Gastroesophageal sphincter (tissue), 3 donors: ENCODE measurements at regions not wholly inside any gene's neighbourhood (a gene's known extent, or its start where the extent isn't known, plus 50 kb on each side); places are given as distances from the start of the nearest gene placed in this dataset.

Experiments used
- POLR2A ChIP-seq, 2 donors: fragments of 450-650 bp; IDR thresholded peaks; one replicate each; pipeline ENCODE4 v1.6.1; 2017; ENCODE audit warnings: antibody characterized with exemption in 2 of 2, mild to moderate bottlenecking in 2 of 2, moderate library complexity in 1 of 2
- TF ChIP-seq, protein P1 (sequence below), 4 experiments: fragments of 200-600 bp in 2 of 4; fragments of 450-650 bp in 2 of 4; sonication (generic) in 1 of 4; IDR thresholded peaks; one replicate each; pipeline ENCODE4 v1.5.1; 2017 to 2019; ENCODE audit warnings: antibody characterized with exemption in 4 of 4, mild to moderate bottlenecking in 2 of 4, moderate library complexity in 2 of 4

- TF ChIP-seq, protein P1, sequence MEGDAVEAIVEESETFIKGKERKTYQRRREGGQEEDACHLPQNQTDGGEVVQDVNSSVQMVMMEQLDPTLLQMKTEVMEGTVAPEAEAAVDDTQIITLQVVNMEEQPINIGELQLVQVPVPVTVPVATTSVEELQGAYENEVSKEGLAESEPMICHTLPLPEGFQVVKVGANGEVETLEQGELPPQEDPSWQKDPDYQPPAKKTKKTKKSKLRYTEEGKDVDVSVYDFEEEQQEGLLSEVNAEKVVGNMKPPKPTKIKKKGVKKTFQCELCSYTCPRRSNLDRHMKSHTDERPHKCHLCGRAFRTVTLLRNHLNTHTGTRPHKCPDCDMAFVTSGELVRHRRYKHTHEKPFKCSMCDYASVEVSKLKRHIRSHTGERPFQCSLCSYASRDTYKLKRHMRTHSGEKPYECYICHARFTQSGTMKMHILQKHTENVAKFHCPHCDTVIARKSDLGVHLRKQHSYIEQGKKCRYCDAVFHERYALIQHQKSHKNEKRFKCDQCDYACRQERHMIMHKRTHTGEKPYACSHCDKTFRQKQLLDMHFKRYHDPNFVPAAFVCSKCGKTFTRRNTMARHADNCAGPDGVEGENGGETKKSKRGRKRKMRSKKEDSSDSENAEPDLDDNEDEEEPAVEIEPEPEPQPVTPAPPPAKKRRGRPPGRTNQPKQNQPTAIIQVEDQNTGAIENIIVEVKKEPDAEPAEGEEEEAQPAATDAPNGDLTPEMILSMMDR (IDR thresholded peaks at IDR 0.05), result no peak
- TF ChIP-seq POLR2A (IDR thresholded peaks at IDR 0.05), result no peak
Measured at GRCh38 chr15:61702224-61703020, 357.8 kb downstream of the VPS13C start.
